SK-N-SH (cell line): ENCODE measurements at regions not wholly inside any gene's neighbourhood (a gene's known extent, or its start where the extent isn't known, plus 50 kb on each side); places are given as distances from the start of the nearest gene placed in this dataset.

Source experiments
- CTCF ChIA-PET: fragments of 300-600, 350-600 bp; formaldehyde crosslinking; extraction: SDS; loops from one replicate; lab custom pipeline; 2021; lab: Yijun Ruan, JAX
- POLR2A ChIA-PET: fragments of 350-600 bp; sonication (Branson Sonifier 250); formaldehyde crosslinking; extraction: SDS; loops from one replicate; lab custom pipeline; 2020; ENCODE audit warnings: antibody characterized with exemption, inconsistent platforms; lab: Yijun Ruan, JAX
- DNase-seq: peaks from one replicate; pipeline ENCODE4 v3.0.0; 2012
- H2AFZ ChIP-seq: fragments of 200-600 bp; sonication (generic); 2 replicates; pipeline ENCODE4 v1.8.1; 2016; ENCODE audit warnings: antibody characterized with exemption, mild to moderate bottlenecking, low read depth
- H3F3A ChIP-seq: fragments of 200-600 bp; sonication (generic); replicated peaks from 2 replicates; pipeline ENCODE3; 2016; ENCODE audit warnings: antibody characterized with exemption, mild to moderate bottlenecking; ENCODE audit not compliant: insufficient read depth
- H3K27ac ChIP-seq, 2 experiments: fragments of 200-500 bp in 1 of 2; fragments of 200-600 bp in 1 of 2; sonication (Bioruptor generic) in 1 of 2; sonication (generic), shearing (Covaris generic) in 1 of 2; 2 replicates each; pipeline versions ENCODE4 v1.5.1 to v1.6.1; 2014 to 2016; ENCODE audit warnings: low read depth in 2 of 2, inconsistent platforms in 1 of 2, low read length in 1 of 2, mild to moderate bottlenecking in 1 of 2, mixed read lengths in 1 of 2
- H3K27me3 ChIP-seq: fragments of 200-600 bp; sonication (generic), shearing (Covaris generic); 2 replicates; pipeline ENCODE4 v1.6.1; 2016; ENCODE audit warnings: mixed run types; ENCODE audit not compliant: insufficient read depth
- H3K36me3 ChIP-seq, 2 experiments: fragments of 200-500 bp in 1 of 2; fragments of 200-600 bp in 1 of 2; sonication (Bioruptor generic) in 1 of 2; sonication (generic) in 1 of 2; replicated peaks in 1 of 2; 2 replicates each; pipeline versions ENCODE3 to v1.5.1; 2014 to 2016; ENCODE audit warnings: low read length in 1 of 2, mild to moderate bottlenecking in 1 of 2; ENCODE audit not compliant: insufficient read depth in 2 of 2, control insufficient read depth in 1 of 2
- H3K4me1 ChIP-seq, 2 experiments: fragments of 200-500 bp in 1 of 2; fragments of 200-600 bp in 1 of 2; sonication (Bioruptor generic) in 1 of 2; sonication (generic), shearing (Covaris generic) in 1 of 2; 2 replicates each; pipeline versions ENCODE4 v1.5.1 to v1.6.1; 2014 to 2016; ENCODE audit warnings: low read depth in 1 of 2, low read length in 1 of 2, mixed run types in 1 of 2; ENCODE audit not compliant: insufficient read depth in 2 of 2, control insufficient read depth in 1 of 2
- H3K4me2 ChIP-seq: fragments of 200-600 bp; sonication (generic), shearing (Covaris generic); 2 replicates; pipeline ENCODE4 v1.6.1; 2017; ENCODE audit warnings: mixed run types
- H3K4me3 ChIP-seq, 2 experiments: fragments of 200-500 bp in 1 of 2; fragments of 200-600 bp in 1 of 2; sonication (Bioruptor generic) in 1 of 2; sonication (generic), shearing (Covaris generic) in 1 of 2; 2 replicates each; pipeline versions ENCODE4 v1.5.1 to v1.8.1; 2014 to 2016; ENCODE audit warnings: low read depth in 2 of 2, inconsistent platforms in 1 of 2, low read length in 1 of 2, mild to moderate bottlenecking in 1 of 2, mixed read lengths in 1 of 2, moderate library complexity in 1 of 2
- H3K79me2 ChIP-seq: fragments of 200-600 bp; sonication (generic); 2 replicates; pipeline ENCODE4 v1.8.1; 2017; ENCODE audit warnings: mild to moderate bottlenecking; ENCODE audit not compliant: insufficient read depth
- H3K9ac ChIP-seq: fragments of 200-600 bp; sonication (generic); 2 replicates; pipeline ENCODE4 v1.6.1; 2017; ENCODE audit warnings: mixed run types
- H3K9me2 ChIP-seq: fragments of 200-600 bp; sonication (generic); 2 replicates; pipeline ENCODE4 v1.6.1; 2017; ENCODE audit warnings: mixed run types
- H3K9me3 ChIP-seq: fragments of 200-600 bp; sonication (generic); 2 replicates; pipeline ENCODE4 v1.6.1; 2017; ENCODE audit warnings: mixed run types, mild to moderate bottlenecking, moderate library complexity
- H4K20me1 ChIP-seq: fragments of 200-600 bp; sonication (generic); 2 replicates; pipeline ENCODE4 v1.6.1; 2017; ENCODE audit warnings: mild to moderate bottlenecking, mixed run types; ENCODE audit not compliant: insufficient read depth
- CHD2 ChIP-seq: fragments of 150-350 bp; IDR thresholded peaks from 2 replicates; pipeline ENCODE4 v1.6.1; 2018; ENCODE audit warnings: low read length; ENCODE audit not compliant: partially characterized antibody
- EP300 ChIP-seq, 2 experiments: IDR thresholded peaks; 2 replicates each; pipeline versions ENCODE4 v1.4.0 to v1.6.1; 2012; ENCODE audit warnings: borderline replicate concordance in 1 of 2, low read depth in 1 of 2, low read length in 1 of 2
- EZH2phosphoT487 ChIP-seq: fragments of 200-600 bp; sonication (generic); IDR thresholded peaks from 2 replicates; pipeline ENCODE4 v1.6.1; 2017; ENCODE audit warnings: low read depth, mixed run types, mild to moderate bottlenecking, antibody characterized with exemption, moderate library complexity, borderline replicate concordance
- FOSL2 ChIP-seq: IDR thresholded peaks from 2 replicates; pipeline ENCODE4 v1.4.0; 2012; ENCODE audit warnings: low read depth, mild to moderate bottlenecking, moderate library complexity, borderline replicate concordance
- GABPA ChIP-seq: IDR thresholded peaks from 2 replicates; pipeline ENCODE4 v1.4.0; 2012; ENCODE audit warnings: low read depth, mild to moderate bottlenecking
- GATA2 ChIP-seq: sonication (generic); formaldehyde crosslinking; IDR thresholded peaks from 2 replicates; pipeline ENCODE4 v1.5.0; 2020; ENCODE audit warnings: mild to moderate bottlenecking, missing genetic modification reagents
- MXI1 ChIP-seq: IDR thresholded peaks from 2 replicates; pipeline ENCODE4 v1.6.1; 2012; ENCODE audit warnings: mild to moderate bottlenecking, low read depth, low read length, improper control_type of control experiment
- RCOR1 ChIP-seq: fragments of 150-350 bp; IDR thresholded peaks from 2 replicates; pipeline ENCODE4 v1.6.1; 2017; ENCODE audit warnings: antibody characterized with exemption, low read length
- RXRA ChIP-seq: IDR thresholded peaks from 2 replicates; pipeline ENCODE4 v1.4.0; 2012; ENCODE audit warnings: low read depth, mild to moderate bottlenecking, borderline replicate concordance
- SIN3A ChIP-seq: IDR thresholded peaks from 2 replicates; pipeline ENCODE4 v1.6.1; 2012; ENCODE audit warnings: low read depth, mild to moderate bottlenecking, low read length, moderate library complexity, borderline replicate concordance
- SMC3 ChIP-seq: IDR thresholded peaks from 2 replicates; pipeline ENCODE4 v1.6.1; 2012; ENCODE audit warnings: low read depth, low read length, improper control_type of control experiment
- TAF1 ChIP-seq: IDR thresholded peaks from 2 replicates; pipeline ENCODE4 v1.6.1; 2012; ENCODE audit warnings: low read depth, mild to moderate bottlenecking, low read length, moderate library complexity, borderline replicate concordance
- TCF12 ChIP-seq: IDR thresholded peaks from 2 replicates; pipeline ENCODE4 v1.4.0; 2012
- YY1 ChIP-seq: IDR thresholded peaks from 2 replicates; pipeline ENCODE4 v1.4.0; 2012; ENCODE audit warnings: low read depth, mild to moderate bottlenecking
- WGBS: methylation state at CpG from one replicate; pipeline ENCODE4 v1.1.6; 2017; ENCODE audit warnings: low lambda C conversion rate; 5-methylcytosine and 5-hydroxymethylcytosine counted together
- TF ChIP-seq, protein P1 (sequence below): fragments of 150-350 bp; IDR thresholded peaks from 2 replicates; pipeline ENCODE4 v1.6.1; 2017; ENCODE audit warnings: antibody characterized with exemption, low read length, low read depth, borderline replicate concordance
- TF ChIP-seq, protein P2 (sequence below): IDR thresholded peaks from 2 replicates; pipeline ENCODE4 v1.4.0; 2012; ENCODE audit warnings: low read depth
- TF ChIP-seq, protein P3 (sequence below): fragments of 200-600 bp; sonication (generic); IDR thresholded peaks from 2 replicates; pipeline ENCODE4 v1.6.1; 2017; ENCODE audit warnings: antibody characterized with exemption, mild to moderate bottlenecking, moderate library complexity
- TF ChIP-seq, protein P4 (sequence below): IDR thresholded peaks from 2 replicates; pipeline ENCODE4; 2012

DNA sequence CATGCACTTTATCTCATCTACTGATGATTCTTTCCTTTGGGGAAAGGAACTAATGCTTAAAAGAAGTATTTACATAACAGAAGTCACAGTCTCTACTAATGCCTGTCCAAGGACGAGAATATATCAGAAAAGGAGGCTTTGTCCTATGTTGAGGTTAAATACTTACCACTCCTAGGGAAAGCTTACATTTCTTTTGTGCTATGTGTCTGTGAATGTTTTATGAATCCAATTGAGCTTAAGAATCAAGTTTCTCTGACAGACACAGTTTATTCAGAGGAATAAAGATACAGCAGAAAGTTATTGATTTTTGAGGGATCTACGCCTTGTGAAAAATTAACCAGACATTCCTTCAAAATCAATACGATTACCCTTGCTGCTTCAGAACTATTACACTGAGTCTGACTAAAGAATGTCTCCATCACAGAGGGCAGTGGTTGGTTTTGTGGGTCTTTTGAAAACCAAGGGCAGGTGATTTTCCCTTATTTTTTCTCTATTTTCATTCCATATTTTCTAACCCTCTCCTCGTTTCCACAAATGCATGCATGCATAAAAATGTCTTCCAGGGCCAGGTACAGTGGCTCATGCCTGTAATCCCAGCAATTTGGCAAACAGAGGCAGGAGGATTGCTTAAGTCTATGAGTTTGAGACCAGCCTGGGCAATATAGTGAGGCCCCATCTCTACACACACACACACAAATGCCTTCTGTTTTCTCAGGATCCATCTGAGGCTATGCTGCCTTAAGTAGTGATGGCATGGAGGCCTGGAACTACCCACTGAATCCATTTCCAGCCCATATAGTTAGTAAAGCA, 1095.1 kb downstream of the GALC start:
- Histone ChIP-seq H3K27me3 (no peaks in the 10 kb centered on the region), H3K27ac (no peak overlapping the region), H3K4me3 (no peak overlapping the region), H3F3A (no peaks in the 10 kb centered on the region), H3K9ac (no peak overlapping the region), H2AFZ (no peak overlapping the region), H3K79me2 (no peaks in the 10 kb centered on the region), H3K4me2 (no peak overlapping the region), H3K9me3 (no peaks in the 10 kb centered on the region), H3K36me3 (no peaks in the 10 kb centered on the region), H4K20me1 (no peaks in the 10 kb centered on the region), H3K4me1 (no peaks in the 10 kb centered on the region), H3K9me2 (no peaks in the 10 kb centered on the region)
- ChIA-PET POLR2A (no interaction called here), CTCF (interaction anchor here (0.8 kb wide), 1 partner anchor 10 kb away, joined by 3 read pairs; no protein-coding TSS in a partner anchor)
- DNase-seq, result no peak
- WGBS, result 2% methylated on average over 4 of the region's 4 CpGs
- TF ChIP-seq TCF12, result no peak
- no peak for TF ChIP-seq GABPA
- no peak for TF ChIP-seq FOSL2

DNA sequence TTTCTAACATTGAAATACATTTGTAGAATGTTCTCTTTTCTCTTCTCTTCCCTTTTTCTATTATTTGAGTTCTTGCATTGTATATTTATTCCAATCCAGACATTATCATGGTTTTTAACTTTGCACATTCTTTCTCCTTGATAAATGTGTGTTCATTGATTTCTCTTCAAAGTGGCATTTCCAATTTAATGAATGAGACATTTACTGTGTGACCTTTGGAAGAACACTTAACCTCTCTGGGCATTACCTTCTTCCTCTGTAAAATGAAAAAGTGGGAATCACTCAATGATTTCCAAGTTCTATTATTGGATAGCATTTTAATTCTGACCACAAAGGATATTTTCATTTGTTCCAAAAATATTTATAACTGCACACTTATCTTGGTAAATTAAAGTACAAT, 1095.8 kb downstream of the GALC start:
- no peaks in the 10 kb centered on the region for H3K27me3 ChIP-seq
- no peaks in the 10 kb centered on the region for H3K4me1 ChIP-seq
- POLR2A ChIA-PET, result no interaction called here
- DNase-seq, result no peak
- no peak overlapping the region for H3K4me3 ChIP-seq
- TF ChIP-seq GATA2 (CRISPR knock-in tag), result no peak
- H3K27ac ChIP-seq, result no peak overlapping the region
- no peaks in the 10 kb centered on the region for H4K20me1 ChIP-seq
- H3K9me2 ChIP-seq, result no peaks in the 10 kb centered on the region
- H3F3A ChIP-seq, result no peaks in the 10 kb centered on the region
- no peaks in the 10 kb centered on the region for H3K79me2 ChIP-seq
- no peak overlapping the region for H3K4me2 ChIP-seq
- no peak overlapping the region for H3K9ac ChIP-seq
- H3K36me3 ChIP-seq, result no peaks in the 10 kb centered on the region
- no peak overlapping the region for H2AFZ ChIP-seq
- no peaks in the 10 kb centered on the region for H3K9me3 ChIP-seq
- CTCF ChIA-PET, result interaction anchor here (0.8 kb wide), 1 partner anchor 10 kb away, joined by 3 read pairs; no protein-coding TSS in a partner anchor

DNA sequence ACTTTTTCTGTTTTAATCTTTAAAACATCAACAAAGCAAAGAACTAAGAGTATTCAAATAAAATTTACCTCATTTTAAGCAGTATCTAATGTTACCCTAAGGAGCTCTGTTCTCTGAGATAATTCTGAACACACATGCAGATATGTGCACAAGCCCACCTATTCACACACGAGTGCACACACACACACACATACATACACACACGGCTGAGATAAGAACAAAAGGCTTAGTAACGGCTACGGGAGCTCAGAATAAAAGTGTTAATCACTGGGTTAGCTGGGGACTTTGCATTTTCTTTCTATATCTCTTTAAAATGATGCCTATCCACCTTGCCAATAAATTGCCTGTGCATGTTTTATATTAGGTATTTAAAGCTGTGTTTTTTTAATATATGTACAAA, 1096.3 kb downstream of the GALC start:
- Histone ChIP-seq H2AFZ (no peak overlapping the region), H3K4me3 (no peak overlapping the region), H3K9ac (no peak overlapping the region), H3K79me2 (no peaks in the 10 kb centered on the region), H3K4me1 (no peaks in the 10 kb centered on the region), H3F3A (no peaks in the 10 kb centered on the region), H3K9me3 (no peaks in the 10 kb centered on the region), H3K4me2 (no peak overlapping the region), H3K27ac (no peak overlapping the region), H3K27me3 (no peaks in the 10 kb centered on the region), H3K9me2 (no peaks in the 10 kb centered on the region), H4K20me1 (no peaks in the 10 kb centered on the region), H3K36me3 (no peaks in the 10 kb centered on the region)
- POLR2A ChIA-PET, result no interaction called here
- 5% methylated on average over 4 of the region's 4 CpGs for WGBS
- no peak for DNase-seq
- CTCF ChIA-PET, result interaction anchor here (0.8 kb wide), 1 partner anchor 9 kb away, joined by 3 read pairs; no protein-coding TSS in a partner anchor
- TF ChIP-seq GATA2 (CRISPR knock-in tag) (no peak), TAF1 (no peak), RCOR1 (no peak), EP300 (IDR thresholded peaks at IDR 0.05; ENCODE audit: borderline replicate concordance in 1 of 2, low read depth in 1 of 2, low read length in 1 of 2) (no peak), MXI1 (no peak), SIN3A (no peak), FOSL2 (no peak), EZH2phosphoT487 (no peak), YY1 (no peak), SMC3 (no peak), RXRA (no peak), CHD2 (no peak)
- TF ChIP-seq, protein P1, sequence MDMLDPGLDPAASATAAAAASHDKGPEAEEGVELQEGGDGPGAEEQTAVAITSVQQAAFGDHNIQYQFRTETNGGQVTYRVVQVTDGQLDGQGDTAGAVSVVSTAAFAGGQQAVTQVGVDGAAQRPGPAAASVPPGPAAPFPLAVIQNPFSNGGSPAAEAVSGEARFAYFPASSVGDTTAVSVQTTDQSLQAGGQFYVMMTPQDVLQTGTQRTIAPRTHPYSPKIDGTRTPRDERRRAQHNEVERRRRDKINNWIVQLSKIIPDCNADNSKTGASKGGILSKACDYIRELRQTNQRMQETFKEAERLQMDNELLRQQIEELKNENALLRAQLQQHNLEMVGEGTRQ, result no peak
- TF ChIP-seq, protein P2, sequence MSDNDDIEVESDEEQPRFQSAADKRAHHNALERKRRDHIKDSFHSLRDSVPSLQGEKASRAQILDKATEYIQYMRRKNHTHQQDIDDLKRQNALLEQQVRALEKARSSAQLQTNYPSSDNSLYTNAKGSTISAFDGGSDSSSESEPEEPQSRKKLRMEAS, result no peak
- TF ChIP-seq, protein P3, sequence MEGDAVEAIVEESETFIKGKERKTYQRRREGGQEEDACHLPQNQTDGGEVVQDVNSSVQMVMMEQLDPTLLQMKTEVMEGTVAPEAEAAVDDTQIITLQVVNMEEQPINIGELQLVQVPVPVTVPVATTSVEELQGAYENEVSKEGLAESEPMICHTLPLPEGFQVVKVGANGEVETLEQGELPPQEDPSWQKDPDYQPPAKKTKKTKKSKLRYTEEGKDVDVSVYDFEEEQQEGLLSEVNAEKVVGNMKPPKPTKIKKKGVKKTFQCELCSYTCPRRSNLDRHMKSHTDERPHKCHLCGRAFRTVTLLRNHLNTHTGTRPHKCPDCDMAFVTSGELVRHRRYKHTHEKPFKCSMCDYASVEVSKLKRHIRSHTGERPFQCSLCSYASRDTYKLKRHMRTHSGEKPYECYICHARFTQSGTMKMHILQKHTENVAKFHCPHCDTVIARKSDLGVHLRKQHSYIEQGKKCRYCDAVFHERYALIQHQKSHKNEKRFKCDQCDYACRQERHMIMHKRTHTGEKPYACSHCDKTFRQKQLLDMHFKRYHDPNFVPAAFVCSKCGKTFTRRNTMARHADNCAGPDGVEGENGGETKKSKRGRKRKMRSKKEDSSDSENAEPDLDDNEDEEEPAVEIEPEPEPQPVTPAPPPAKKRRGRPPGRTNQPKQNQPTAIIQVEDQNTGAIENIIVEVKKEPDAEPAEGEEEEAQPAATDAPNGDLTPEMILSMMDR, result no peak
- TF ChIP-seq, protein P4, sequence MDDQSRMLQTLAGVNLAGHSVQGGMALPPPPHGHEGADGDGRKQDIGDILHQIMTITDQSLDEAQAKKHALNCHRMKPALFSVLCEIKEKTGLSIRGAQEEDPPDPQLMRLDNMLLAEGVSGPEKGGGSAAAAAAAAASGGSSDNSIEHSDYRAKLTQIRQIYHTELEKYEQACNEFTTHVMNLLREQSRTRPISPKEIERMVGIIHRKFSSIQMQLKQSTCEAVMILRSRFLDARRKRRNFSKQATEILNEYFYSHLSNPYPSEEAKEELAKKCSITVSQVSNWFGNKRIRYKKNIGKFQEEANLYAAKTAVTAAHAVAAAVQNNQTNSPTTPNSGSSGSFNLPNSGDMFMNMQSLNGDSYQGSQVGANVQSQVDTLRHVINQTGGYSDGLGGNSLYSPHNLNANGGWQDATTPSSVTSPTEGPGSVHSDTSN, result no peak
